Calu3 (cell line): ENCODE measurements at regions not wholly inside any gene's neighbourhood (a gene's known extent, or its start where the extent isn't known, plus 50 kb on each side); places are given as distances from the start of the nearest gene placed in this dataset.

Source experiments
- BruUV-seq: library from RNA; stranded (reverse); fragments of 400-500 nt; replicated peaks from 2 replicates; lab custom pipeline; 2021; lab: Mats Ljungman, UMichigan
- CTCF ChIA-PET: fragments of 300-600 bp; sonication (Branson Sonifier 250); formaldehyde crosslinking; loops from one replicate; lab custom pipeline; 2022; ENCODE audit warnings: antibody characterized with exemption; lab: Charles Lee
- DNase-seq: peaks from one replicate; pipeline ENCODE4 v3.0.0; 2022
- H3K27ac Mint-ChIP-seq: one replicate; pipeline ENCODE4 v1.8.0; 2022; ENCODE audit warnings: mixed read lengths; ENCODE audit not compliant: unreplicated experiment
- H3K27me3 Mint-ChIP-seq: one replicate; pipeline ENCODE4 v1.8.0; 2022; ENCODE audit warnings: mixed read lengths; ENCODE audit not compliant: unreplicated experiment
- H3K36me3 Mint-ChIP-seq: one replicate; pipeline ENCODE4 v1.8.0; 2022; ENCODE audit warnings: mild to moderate bottlenecking, moderate library complexity, mixed read lengths; ENCODE audit not compliant: insufficient read depth, unreplicated experiment
- H3K4me1 Mint-ChIP-seq: one replicate; pipeline ENCODE4 v1.8.0; 2022; ENCODE audit warnings: mild to moderate bottlenecking, low read depth, mixed read lengths; ENCODE audit not compliant: unreplicated experiment
- H3K4me3 Mint-ChIP-seq: one replicate; pipeline ENCODE4 v1.8.0; 2022; ENCODE audit warnings: mild to moderate bottlenecking, low read depth, moderate library complexity, mixed read lengths; ENCODE audit not compliant: unreplicated experiment
- H3K9me3 Mint-ChIP-seq: one replicate; pipeline ENCODE4 v1.8.0; 2022; ENCODE audit warnings: low read depth, mixed read lengths; ENCODE audit not compliant: unreplicated experiment
- intact Hi-C: fragments of 100-400 bp; cut with micrococcal nuclease; formaldehyde crosslinking; loops from one replicate; pipeline ENCODE4 v1.10.0; 2022; ENCODE audit not compliant: unreplicated experiment
- TF ChIP-seq, protein P1 (sequence below): fragments of 200-600 bp; IDR thresholded peaks from one replicate; pipeline ENCODE4 v1.8.0; 2022; ENCODE audit warnings: antibody characterized with exemption; ENCODE audit not compliant: unreplicated experiment

DNA sequence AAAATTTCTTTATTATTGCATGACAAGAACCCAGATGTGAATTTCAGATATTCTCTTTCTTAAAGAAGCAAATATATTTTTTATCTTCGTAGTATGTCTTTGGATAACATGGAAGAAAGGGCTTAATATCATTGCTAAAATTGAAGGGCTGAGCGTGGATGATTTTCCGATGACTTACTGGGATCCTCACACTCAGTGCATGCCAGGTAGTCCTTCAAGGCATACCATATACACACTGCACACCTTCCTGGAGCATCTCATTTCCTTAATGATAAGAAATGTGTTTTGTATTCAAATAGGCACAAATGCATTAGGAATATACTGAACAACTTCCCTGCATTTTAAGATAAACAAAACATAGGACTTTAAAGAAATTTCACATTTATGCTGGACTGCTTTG, 193.9 kb upstream of the MAP3K7 start:
- Mint-ChIP-seq H3K4me1 (no peaks in the 10 kb centered on the region), H3K27me3 (no peaks in the 10 kb centered on the region), H3K9me3 (no peaks in the 10 kb centered on the region), H3K27ac (no peak overlapping the region), H3K36me3 (no peaks in the 10 kb centered on the region), H3K4me3 (no peak overlapping the region)
- CTCF ChIA-PET: no interaction called here
- no TSS peak for BruUV-seq
- TF ChIP-seq, protein P1, sequence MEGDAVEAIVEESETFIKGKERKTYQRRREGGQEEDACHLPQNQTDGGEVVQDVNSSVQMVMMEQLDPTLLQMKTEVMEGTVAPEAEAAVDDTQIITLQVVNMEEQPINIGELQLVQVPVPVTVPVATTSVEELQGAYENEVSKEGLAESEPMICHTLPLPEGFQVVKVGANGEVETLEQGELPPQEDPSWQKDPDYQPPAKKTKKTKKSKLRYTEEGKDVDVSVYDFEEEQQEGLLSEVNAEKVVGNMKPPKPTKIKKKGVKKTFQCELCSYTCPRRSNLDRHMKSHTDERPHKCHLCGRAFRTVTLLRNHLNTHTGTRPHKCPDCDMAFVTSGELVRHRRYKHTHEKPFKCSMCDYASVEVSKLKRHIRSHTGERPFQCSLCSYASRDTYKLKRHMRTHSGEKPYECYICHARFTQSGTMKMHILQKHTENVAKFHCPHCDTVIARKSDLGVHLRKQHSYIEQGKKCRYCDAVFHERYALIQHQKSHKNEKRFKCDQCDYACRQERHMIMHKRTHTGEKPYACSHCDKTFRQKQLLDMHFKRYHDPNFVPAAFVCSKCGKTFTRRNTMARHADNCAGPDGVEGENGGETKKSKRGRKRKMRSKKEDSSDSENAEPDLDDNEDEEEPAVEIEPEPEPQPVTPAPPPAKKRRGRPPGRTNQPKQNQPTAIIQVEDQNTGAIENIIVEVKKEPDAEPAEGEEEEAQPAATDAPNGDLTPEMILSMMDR: no peak
- intact Hi-C loops: no loop called here
- DNase-seq: no peak

GRCh38 chr6:90780141-90780540, 193.3 kb upstream of the MAP3K7 start:
- TF ChIP-seq, protein P1: no peak
- H3K4me1 Mint-ChIP-seq: no peaks in the 10 kb centered on the region
- no peaks in the 10 kb centered on the region for H3K36me3 Mint-ChIP-seq
- CTCF ChIA-PET: no interaction called here
- intact Hi-C loops: no loop called here
- H3K27ac Mint-ChIP-seq: no peak overlapping the region
- no peak overlapping the region for H3K4me3 Mint-ChIP-seq
- no TSS peak for BruUV-seq
- H3K27me3 Mint-ChIP-seq: no peaks in the 10 kb centered on the region
- DNase-seq: no peak
- no peaks in the 10 kb centered on the region for H3K9me3 Mint-ChIP-seq

DNA sequence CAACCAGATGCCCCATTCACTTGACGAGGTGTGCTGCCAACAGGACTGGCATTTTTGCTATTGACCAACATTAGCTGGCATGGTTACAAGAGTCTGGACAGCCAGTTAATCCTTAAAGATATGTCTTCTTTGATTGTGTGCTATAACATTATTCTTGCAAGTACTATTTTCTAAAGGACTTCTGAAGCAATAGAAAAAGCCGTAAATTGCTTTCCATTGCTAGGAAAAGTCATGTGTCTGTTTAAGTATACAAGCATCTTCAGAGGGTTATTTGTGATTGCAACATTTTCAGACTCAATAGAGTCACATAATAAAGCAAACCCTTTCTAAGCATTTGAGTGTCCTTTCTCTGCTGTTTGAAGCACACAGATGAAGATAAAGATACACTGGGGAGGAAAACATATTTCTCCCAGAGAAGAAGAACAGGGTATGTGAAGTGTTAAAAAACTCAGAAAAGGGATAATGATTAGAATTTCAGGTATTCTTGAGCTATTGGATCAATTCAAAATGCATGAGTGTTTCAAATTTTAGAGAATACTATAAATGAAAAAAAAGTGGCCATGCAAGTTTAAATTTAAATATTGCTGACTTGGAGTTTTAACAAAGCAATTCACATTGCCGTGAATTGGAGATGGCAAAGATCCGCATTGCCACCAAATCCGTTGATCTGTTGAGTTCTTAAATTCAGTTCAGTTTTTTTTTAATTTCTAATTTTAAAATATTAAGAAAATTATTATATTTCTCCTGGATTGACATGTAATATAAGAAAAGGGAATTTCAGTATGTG, 191.7 kb upstream of the MAP3K7 start:
- Mint-ChIP-seq H3K9me3 (no peaks in the 10 kb centered on the region), H3K36me3 (no peaks in the 10 kb centered on the region), H3K27me3 (no peaks in the 10 kb centered on the region), H3K4me1 (no peaks in the 10 kb centered on the region), H3K4me3 (no peak overlapping the region), H3K27ac (no peak overlapping the region)
- no peak for DNase-seq
- CTCF ChIA-PET: no interaction called here
- intact Hi-C loops: no loop called here
- TF ChIP-seq, protein P1: no peak
- no TSS peak for BruUV-seq

DNA sequence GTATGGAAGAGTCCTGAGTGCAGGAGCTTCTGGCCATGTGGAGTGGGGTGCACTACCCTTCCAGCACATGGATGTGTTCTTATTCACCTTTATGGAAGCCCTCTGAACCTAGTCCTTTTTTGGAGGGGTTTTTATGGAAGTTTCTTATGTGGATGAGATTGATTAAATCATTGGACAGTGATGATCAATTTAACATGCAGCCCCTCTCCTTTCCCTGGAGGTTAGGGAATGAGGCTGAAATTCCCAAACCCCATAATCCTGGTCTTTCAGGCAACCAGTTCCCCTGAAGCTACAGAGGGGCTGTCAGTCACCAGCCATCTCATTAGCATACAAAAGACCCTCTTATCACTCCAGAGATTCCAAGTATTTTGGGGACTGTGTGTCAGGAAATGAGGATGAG, 183.9 kb upstream of the MAP3K7 start:
- intact Hi-C loops: no loop called here
- TF ChIP-seq, protein P1: no peak
- no TSS peak for BruUV-seq
- H3K27me3 Mint-ChIP-seq: no peaks in the 10 kb centered on the region
- no peaks in the 10 kb centered on the region for H3K36me3 Mint-ChIP-seq
- no peak for DNase-seq
- no peaks in the 10 kb centered on the region for H3K9me3 Mint-ChIP-seq
- H3K4me3 Mint-ChIP-seq: no peak overlapping the region
- H3K27ac Mint-ChIP-seq: no peak overlapping the region
- H3K4me1 Mint-ChIP-seq: no peaks in the 10 kb centered on the region
- CTCF ChIA-PET: interaction anchor here (0.7 kb wide), 1 partner anchor 84 kb away, joined by 3 read pairs; no protein-coding TSS in a partner anchor
